Spinal cord (tissue), 9 donors: ENCODE measurements at regions not wholly inside any gene's neighbourhood (a gene's known extent, or its start where the extent isn't known, plus 50 kb on each side); places are given as distances from the start of the nearest gene placed in this dataset.
A peak's percentile ranks its signal among the peaks of the same experiment; 100 is the strongest.

Experiments
- DNase-seq, 6 donors: peaks; one replicate each; pipeline versions ENCODE4 v3.0.0 to v3.0.0-alpha.2; 2013 to 2015; ENCODE audit warnings: low spot score in 6 of 6, low read depth in 4 of 6
- H3K27ac ChIP-seq: one replicate; pipeline ENCODE4 v1.5.1; 2013; ENCODE audit warnings: low read depth, low read length, control low read depth
- H3K27me3 ChIP-seq: one replicate; pipeline ENCODE4 v1.6.1; 2013; ENCODE audit warnings: low read length; ENCODE audit not compliant: control insufficient read depth, insufficient read depth
- H3K36me3 ChIP-seq: one replicate; pipeline ENCODE4 v1.6.1; 2013; ENCODE audit warnings: low read length; ENCODE audit not compliant: control insufficient read depth, insufficient read depth
- H3K4me1 ChIP-seq: one replicate; pipeline ENCODE4 v1.6.1; 2013; ENCODE audit warnings: low read length; ENCODE audit not compliant: control insufficient read depth, insufficient read depth
- H3K4me3 ChIP-seq: one replicate; pipeline ENCODE4 v1.5.1; 2013; ENCODE audit warnings: low read depth, low read length, control low read depth
- H3K9me3 ChIP-seq: one replicate; pipeline ENCODE4 v1.6.1; 2013; ENCODE audit warnings: low read length; ENCODE audit not compliant: control insufficient read depth, insufficient read depth
- WGBS: methylation state at CpG from one replicate; pipeline ENCODE4 v1.1.5; 2013; ENCODE audit warnings: missing lambda C conversion rate; ENCODE audit not compliant: insufficient coverage; 5-methylcytosine and 5-hydroxymethylcytosine counted together
- donor health status: healthy.

DNA sequence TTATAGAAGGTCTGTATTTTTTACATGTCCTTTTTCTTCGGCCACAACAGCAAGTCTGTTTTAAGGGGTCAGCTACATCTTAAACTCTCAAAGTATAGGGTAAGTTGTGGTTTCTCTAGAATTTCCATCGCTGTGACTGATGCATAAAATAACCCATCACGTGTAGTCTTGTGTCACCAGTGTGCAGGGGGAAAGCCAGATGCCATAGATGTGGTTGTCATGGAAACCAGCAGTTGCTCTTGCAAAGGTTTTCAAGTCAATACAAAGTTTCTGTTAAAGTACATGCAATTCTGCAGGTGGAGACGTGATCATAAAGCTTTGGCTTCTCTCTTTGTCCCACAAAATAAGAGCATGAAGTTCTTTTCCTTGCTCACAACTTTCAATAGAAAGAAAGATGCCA is 210.3 kb upstream of the ONECUT1 start:
- peak in 2 of 6 donors; percentile 25 to 88 for DNase-seq
- H3K27ac ChIP-seq: no peak overlapping the region
- H3K4me3 ChIP-seq: no peak overlapping the region
- no CpG with 5 or more reads among the region's 4 CpGs for WGBS
- no peaks in the 10 kb centered on the region for H3K36me3 ChIP-seq
- no peaks in the 10 kb centered on the region for H3K27me3 ChIP-seq
- H3K4me1 ChIP-seq: no peaks in the 10 kb centered on the region
- no peaks in the 10 kb centered on the region for H3K9me3 ChIP-seq

GRCh38 chr15:52997123-52997522 is 207.0 kb upstream of the ONECUT1 start:
- no peak overlapping the region for H3K27ac ChIP-seq
- H3K9me3 ChIP-seq: no peaks in the 10 kb centered on the region
- no peak overlapping the region for H3K4me3 ChIP-seq
- no peak for DNase-seq
- no peaks in the 10 kb centered on the region for H3K4me1 ChIP-seq
- no peaks in the 10 kb centered on the region for H3K36me3 ChIP-seq
- no peaks in the 10 kb centered on the region for H3K27me3 ChIP-seq

DNA sequence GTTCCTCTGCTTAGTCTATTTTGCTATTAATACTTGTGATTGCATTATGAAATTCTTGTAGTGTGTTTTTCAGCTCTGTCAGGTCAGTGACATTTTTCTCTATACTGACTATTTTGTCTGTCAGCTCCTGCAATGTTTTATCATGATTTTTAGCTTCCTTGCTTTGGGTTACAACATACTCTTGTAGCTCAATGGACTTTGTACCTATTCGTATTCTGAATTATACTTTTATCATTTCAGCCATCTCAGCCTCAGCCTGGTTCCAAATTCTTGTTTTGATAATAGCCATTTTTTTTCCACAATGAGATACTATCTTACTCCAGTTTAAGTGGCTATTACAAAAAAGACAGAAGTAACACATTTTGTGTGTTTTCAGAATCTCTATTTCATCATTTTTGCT is 204.2 kb upstream of the ONECUT1 start:
- no peak for DNase-seq
- Histone ChIP-seq H3K4me3 (no peak overlapping the region), H3K9me3 (no peaks in the 10 kb centered on the region), H3K4me1 (no peaks in the 10 kb centered on the region), H3K27me3 (no peaks in the 10 kb centered on the region), H3K36me3 (no peaks in the 10 kb centered on the region), H3K27ac (no peak overlapping the region)
- no CpG with 5 or more reads among the region's 1 CpG for WGBS

- no peaks in the 10 kb centered on the region for H3K27me3 ChIP-seq
- H3K4me3 ChIP-seq: no peak overlapping the region
- H3K4me1 ChIP-seq: peaks cover 4% of the 10 kb centered on the region
- H3K9me3 ChIP-seq: no peaks in the 10 kb centered on the region
- H3K36me3 ChIP-seq: no peaks in the 10 kb centered on the region
- no peak overlapping the region for H3K27ac ChIP-seq
- peak in 1 of 6 donors; percentile 29 for DNase-seq
- 70% methylated on average over 3 of the region's 3 CpGs for WGBS
Measured at GRCh38 chr15:52984507-52984906, 194.4 kb upstream of the ONECUT1 start.

- peaks cover 14% of the 10 kb centered on the region for H3K4me1 ChIP-seq
- no peak overlapping the region for H3K27ac ChIP-seq
- no peaks in the 10 kb centered on the region for H3K27me3 ChIP-seq
- no peaks in the 10 kb centered on the region for H3K9me3 ChIP-seq
- WGBS: 100% methylated on average over 1 of the region's 3 CpGs
- no peaks in the 10 kb centered on the region for H3K36me3 ChIP-seq
- no peak overlapping the region for H3K4me3 ChIP-seq
- DNase-seq: no peak
Measured at GRCh38 chr15:52980446-52980845, 190.3 kb upstream of the ONECUT1 start.

DNA sequence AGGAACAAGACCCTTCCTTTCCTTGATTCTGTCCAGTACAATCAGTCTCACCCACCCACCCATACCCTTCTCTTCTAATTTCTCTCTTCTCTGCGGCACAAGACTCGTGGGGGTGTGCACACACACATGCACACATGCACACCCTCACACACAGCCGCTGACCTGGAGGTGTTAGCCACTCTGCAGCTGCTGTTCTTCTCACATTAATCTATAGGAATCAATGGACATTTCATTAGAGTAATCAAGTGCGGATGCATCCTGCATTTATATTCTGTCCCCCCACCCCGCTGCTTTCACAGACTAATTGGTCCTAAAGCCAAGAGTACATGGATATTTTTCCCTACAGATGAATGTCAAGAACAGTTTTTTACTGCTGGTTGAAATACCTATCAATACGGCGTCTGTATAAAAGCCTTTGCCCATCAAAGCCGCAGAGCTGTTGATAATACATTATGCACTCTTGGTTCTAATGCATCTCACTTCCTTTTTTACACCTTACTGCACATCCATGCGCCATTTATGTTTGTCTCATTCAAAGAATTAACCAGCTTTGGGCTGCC is 186.5 kb upstream of the ONECUT1 start:
- Histone ChIP-seq H3K9me3 (no peaks in the 10 kb centered on the region), H3K27ac (no peak overlapping the region), H3K36me3 (no peaks in the 10 kb centered on the region), H3K4me3 (no peak overlapping the region), H3K4me1 (peaks cover 10% of the 10 kb centered on the region), H3K27me3 (no peaks in the 10 kb centered on the region)
- peak in 2 of 6 donors; percentile 6 to 66 for DNase-seq
- WGBS: 42% methylated on average over 5 of the region's 9 CpGs

DNA sequence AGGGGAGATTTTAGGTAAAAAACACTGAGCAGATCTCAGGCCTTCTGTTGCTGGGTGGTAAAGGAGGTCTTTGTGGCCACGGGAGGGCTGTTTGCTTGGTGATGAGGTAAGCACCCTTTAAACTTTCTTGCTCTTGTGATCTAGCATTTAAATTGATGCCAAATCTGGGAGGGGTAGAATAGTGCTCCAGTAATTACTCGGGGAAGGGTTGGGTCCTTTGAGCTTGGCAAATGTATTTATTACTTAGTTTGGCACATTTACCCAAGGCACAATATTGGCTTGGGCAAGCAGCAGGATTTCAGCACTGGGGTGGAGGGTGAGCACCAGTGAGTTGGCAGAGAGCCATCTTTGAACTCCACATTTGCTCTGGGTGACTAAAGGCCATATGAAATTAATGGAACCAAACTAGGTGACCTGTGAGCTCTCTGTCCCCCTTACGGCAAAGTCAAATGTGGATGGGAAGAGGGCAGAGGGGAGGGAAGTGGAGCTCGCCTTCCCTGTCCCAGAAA is 185.9 kb upstream of the ONECUT1 start:
- no peak overlapping the region for H3K4me3 ChIP-seq
- DNase-seq: peak in 2 of 6 donors; percentile 46 to 69
- H3K27ac ChIP-seq: no peak overlapping the region
- no peaks in the 10 kb centered on the region for H3K9me3 ChIP-seq
- H3K4me1 ChIP-seq: peaks cover 10% of the 10 kb centered on the region
- no peaks in the 10 kb centered on the region for H3K36me3 ChIP-seq
- H3K27me3 ChIP-seq: no peaks in the 10 kb centered on the region
- 61% methylated on average over 2 of the region's 4 CpGs for WGBS

DNA sequence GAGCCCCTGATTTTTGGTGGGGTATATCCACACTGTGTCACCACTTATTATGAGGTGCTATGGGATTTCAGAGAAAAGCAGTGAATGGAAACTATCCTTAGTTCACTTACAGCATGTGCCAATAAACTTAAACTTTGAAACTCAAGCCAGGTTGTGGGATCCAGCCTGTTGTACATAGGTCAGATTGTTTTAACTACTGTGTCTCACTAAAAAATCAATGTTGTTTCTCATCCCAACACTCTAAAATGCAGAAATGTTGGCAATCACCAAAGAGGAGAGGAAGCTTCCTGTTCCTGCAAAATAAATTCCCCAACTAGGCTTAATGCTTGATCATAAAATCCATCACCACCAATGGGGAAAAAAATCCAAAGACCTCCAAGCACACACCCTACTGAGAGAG is 173.7 kb upstream of the ONECUT1 start:
- DNase-seq: no peak
- Histone ChIP-seq H3K9me3 (no peaks in the 10 kb centered on the region), H3K4me3 (no peak overlapping the region), H3K27ac (no peak overlapping the region), H3K36me3 (no peaks in the 10 kb centered on the region), H3K4me1 (no peaks in the 10 kb centered on the region), H3K27me3 (no peaks in the 10 kb centered on the region)

DNA sequence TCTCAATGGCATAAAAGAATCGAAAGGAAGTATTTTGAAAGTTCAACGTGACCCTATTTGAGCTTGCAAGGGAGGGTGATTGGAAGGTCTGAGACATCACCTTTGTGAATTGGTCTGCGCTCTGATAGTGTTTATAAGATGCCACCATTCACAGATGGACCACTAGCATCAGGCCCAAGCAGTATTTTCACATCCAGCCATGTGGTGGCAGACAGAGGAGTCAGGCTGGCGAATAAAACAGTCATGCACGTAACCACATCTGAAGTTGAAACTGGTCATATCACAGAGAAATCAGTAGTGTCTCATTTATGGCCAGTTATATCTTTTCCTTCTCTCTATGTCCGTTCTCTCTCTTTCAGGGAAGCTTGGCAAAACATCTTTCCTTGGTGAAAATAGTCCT is 170.1 kb upstream of the ONECUT1 start:
- Histone ChIP-seq H3K27ac (no peak overlapping the region), H3K9me3 (no peaks in the 10 kb centered on the region), H3K27me3 (no peaks in the 10 kb centered on the region), H3K4me1 (no peaks in the 10 kb centered on the region), H3K4me3 (no peak overlapping the region), H3K36me3 (no peaks in the 10 kb centered on the region)
- no CpG with 5 or more reads among the region's 6 CpGs for WGBS
- DNase-seq: no peak

GRCh38 chr15:52943746-52944145 is 153.6 kb upstream of the ONECUT1 start:
- DNase-seq: no peak
- Histone ChIP-seq H3K4me3 (no peak overlapping the region), H3K27me3 (no peaks in the 10 kb centered on the region), H3K36me3 (no peaks in the 10 kb centered on the region), H3K27ac (no peak overlapping the region), H3K9me3 (no peaks in the 10 kb centered on the region), H3K4me1 (no peaks in the 10 kb centered on the region)
- WGBS: no CpG with 5 or more reads among the region's 2 CpGs
